ENCODE measurements at regions not wholly inside any gene's neighbourhood (a gene's known extent, or its start where the extent isn't known, plus 50 kb on each side); places are given as distances from the start of the nearest gene placed in this dataset.

GRCh38 chr10:83809001-83809400, 330.3 kb upstream of the GHITM start:
- no peaks in the 10 kb centered on the region for H3F3A ChIP-seq (ENCODE audit: insufficient read depth, low read depth)
- intact Hi-C loops (cut with micrococcal nuclease; ENCODE audit: unreplicated experiment) = no loop called here
- no peaks in the 10 kb centered on the region for H3K4me1 ChIP-seq (replicated peaks; ENCODE audit: insufficient read depth)
- no peaks in the 10 kb centered on the region for H3K36me3 ChIP-seq (ENCODE audit: low read depth)
- no peak overlapping the region for H3K4me2 ChIP-seq
- ChIA-PET CTCF (no interaction called here), POLR2A (ENCODE audit: unreplicated experiment) (no interaction called here)
- no peaks in the 10 kb centered on the region for H3K27me3 ChIP-seq (ENCODE audit: insufficient read depth, low read depth)
- TF ChIP-seq EZH2 (IDR thresholded peaks at IDR 0.05; ENCODE audit: low read depth) (no peak), CTCF (conservative IDR thresholded peaks at IDR 0.05) (no peak)
- no peak overlapping the region for H3K4me3 ChIP-seq
- H2AFZ ChIP-seq = no peak overlapping the region
- no peaks in the 10 kb centered on the region for H3K9me2 ChIP-seq (ENCODE audit: insufficient read depth)
- BruUV-seq (replicated peaks) = no TSS peak
- no peaks in the 10 kb centered on the region for H3K9me3 ChIP-seq (ENCODE audit: insufficient read depth, low read depth)
- no peaks in the 10 kb centered on the region for H4K20me1 ChIP-seq (ENCODE audit: insufficient read depth)
- no peaks in the 10 kb centered on the region for H3K79me2 ChIP-seq (ENCODE audit: low read depth)
- H3K27ac ChIP-seq = no peak overlapping the region
- no peak for DNase-seq

GRCh38 chr10:83816942-83817341, 322.4 kb upstream of the GHITM start:
- H3K36me3 ChIP-seq (ENCODE audit: low read depth) = no peaks in the 10 kb centered on the region
- H4K20me1 ChIP-seq (ENCODE audit: insufficient read depth) = no peaks in the 10 kb centered on the region
- H3K4me1 ChIP-seq (replicated peaks; ENCODE audit: insufficient read depth) = no peaks in the 10 kb centered on the region
- no peak overlapping the region for H3K27ac ChIP-seq
- H3K27me3 ChIP-seq (ENCODE audit: insufficient read depth, low read depth) = no peaks in the 10 kb centered on the region
- H3F3A ChIP-seq (ENCODE audit: insufficient read depth, low read depth) = no peaks in the 10 kb centered on the region
- no peak overlapping the region for H3K4me2 ChIP-seq
- H3K79me2 ChIP-seq (ENCODE audit: low read depth) = no peaks in the 10 kb centered on the region
- intact Hi-C loops (cut with micrococcal nuclease; ENCODE audit: unreplicated experiment) = no loop called here
- TF ChIP-seq CTCF (conservative IDR thresholded peaks at IDR 0.05) (no peak), EZH2 (IDR thresholded peaks at IDR 0.05; ENCODE audit: low read depth) (no peak)
- ChIA-PET POLR2A (ENCODE audit: unreplicated experiment) (no interaction called here), CTCF (no interaction called here)
- DNase-seq = no peak
- H2AFZ ChIP-seq = no peak overlapping the region
- H3K9me3 ChIP-seq (ENCODE audit: insufficient read depth, low read depth) = no peaks in the 10 kb centered on the region
- H3K9me2 ChIP-seq (ENCODE audit: insufficient read depth) = no peaks in the 10 kb centered on the region
- no peak overlapping the region for H3K4me3 ChIP-seq
- BruUV-seq (replicated peaks) = no TSS peak

- intact Hi-C loops (cut with micrococcal nuclease; ENCODE audit: unreplicated experiment) = no loop called here
- Histone ChIP-seq H3K9me2 (ENCODE audit: insufficient read depth) (no peaks in the 10 kb centered on the region), H3K9me3 (ENCODE audit: insufficient read depth, low read depth) (no peaks in the 10 kb centered on the region), H3K27ac (no peak overlapping the region), H3K36me3 (ENCODE audit: low read depth) (no peaks in the 10 kb centered on the region), H3K4me3 (no peak overlapping the region), H2AFZ (no peak overlapping the region), H3K4me2 (no peak overlapping the region), H3K4me1 (replicated peaks; ENCODE audit: insufficient read depth) (no peaks in the 10 kb centered on the region), H3F3A (ENCODE audit: insufficient read depth, low read depth) (no peaks in the 10 kb centered on the region), H3K79me2 (ENCODE audit: low read depth) (no peaks in the 10 kb centered on the region), H4K20me1 (ENCODE audit: insufficient read depth) (no peaks in the 10 kb centered on the region), H3K27me3 (ENCODE audit: insufficient read depth, low read depth) (no peaks in the 10 kb centered on the region)
- no peak for DNase-seq
- CTCF ChIA-PET = no interaction called here
- POLR2A ChIA-PET (ENCODE audit: unreplicated experiment) = no interaction called here
- BruUV-seq (replicated peaks) = no TSS peak
- no peak for TF ChIP-seq CTCF (conservative IDR thresholded peaks at IDR 0.05)
- TF ChIP-seq EZH2 (IDR thresholded peaks at IDR 0.05; ENCODE audit: low read depth) = no peak
Observed at GRCh38 chr10:83817797-83818196, 321.5 kb upstream of the GHITM start.
